HG03066 (cell line): ENCODE measurements at regions not wholly inside any gene's neighbourhood (a gene's known extent, or its start where the extent isn't known, plus 50 kb on each side); places are given as distances from the start of the nearest gene placed in this dataset.
A peak's percentile ranks its signal among the peaks of the same experiment; 100 is the strongest.

Source experiments
- ATAC-seq: cut with Tn5 transposase; IDR thresholded peaks from one replicate; pipeline ENCODE4 v1.9.1; 2021; ENCODE audit warnings: low read depth; ENCODE audit not compliant: unreplicated experiment

- no peak for ATAC-seq
Measured at GRCh38 chr13:84192125-84192524, 309.9 kb upstream of the SLITRK1 start.

- ATAC-seq = no peak
Measured at GRCh38 chr13:84191139-84191538, 308.9 kb upstream of the SLITRK1 start.

- no peak for ATAC-seq
Measured at GRCh38 chr13:84187626-84188025, 305.4 kb upstream of the SLITRK1 start.

- no peak for ATAC-seq
Measured at GRCh38 chr13:84139561-84140158, 257.4 kb upstream of the SLITRK1 start.

DNA sequence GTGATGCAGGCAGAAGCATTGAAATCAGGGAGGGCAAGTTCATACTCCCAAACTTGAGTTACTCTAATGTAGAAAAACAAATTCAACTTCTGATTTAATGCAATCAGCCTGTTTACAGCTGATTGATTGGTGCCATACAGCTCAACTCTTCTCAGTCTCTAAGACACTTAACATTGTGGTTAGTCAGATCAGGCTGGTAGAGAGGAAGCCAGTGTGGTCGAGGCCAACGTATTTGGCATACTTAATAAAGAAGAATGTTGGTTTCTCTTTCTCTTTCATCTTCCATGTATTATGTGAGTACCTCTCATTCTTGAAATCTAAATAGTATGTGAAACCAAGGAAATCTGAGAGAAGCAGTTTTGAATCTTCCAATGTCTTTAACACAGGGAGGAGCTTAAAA, 255.0 kb upstream of the SLITRK1 start:
- peak; percentile 91 for ATAC-seq

- peak; percentile 21 for ATAC-seq
Measured at GRCh38 chr13:84136582-84136981, 254.3 kb upstream of the SLITRK1 start.

DNA sequence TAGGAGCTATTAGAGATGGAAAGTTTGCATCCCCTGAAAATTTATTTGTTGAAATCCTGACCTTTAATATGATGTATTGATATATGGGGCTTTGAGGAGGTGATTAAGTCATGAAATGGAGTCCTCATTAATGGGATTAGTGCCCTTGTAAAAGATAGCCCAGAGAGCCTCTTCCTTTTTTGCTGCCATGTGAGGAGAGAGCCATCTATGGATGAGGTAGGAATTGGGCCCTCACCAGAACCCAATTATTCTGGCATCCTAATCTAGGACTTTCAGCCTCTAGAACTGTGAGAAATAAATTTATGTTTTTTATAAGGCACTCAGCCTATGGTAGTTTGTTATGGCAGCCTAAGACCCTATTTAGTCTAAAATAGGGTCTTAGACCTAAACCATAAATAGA, 250.2 kb upstream of the SLITRK1 start:
- ATAC-seq = no peak

DNA sequence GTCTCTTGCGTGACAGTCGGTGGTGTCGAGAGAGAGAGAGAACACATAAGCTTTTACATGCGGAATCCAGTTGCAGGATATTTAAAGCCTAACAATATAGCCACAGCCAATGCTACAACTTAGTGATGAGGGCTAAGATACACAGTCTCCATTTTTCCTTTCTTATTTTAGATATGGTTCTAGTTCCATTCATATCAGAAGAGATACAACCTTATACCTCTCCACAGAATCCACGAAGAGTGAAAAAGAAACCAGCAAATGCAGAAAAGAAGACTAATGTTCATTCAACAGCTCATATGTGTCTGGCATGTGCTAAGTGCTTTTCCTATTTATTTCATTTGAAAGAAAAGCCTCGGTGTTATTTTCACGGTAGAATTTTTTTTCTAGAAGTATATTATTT, 249.0 kb upstream of the SLITRK1 start:
- no peak for ATAC-seq

DNA sequence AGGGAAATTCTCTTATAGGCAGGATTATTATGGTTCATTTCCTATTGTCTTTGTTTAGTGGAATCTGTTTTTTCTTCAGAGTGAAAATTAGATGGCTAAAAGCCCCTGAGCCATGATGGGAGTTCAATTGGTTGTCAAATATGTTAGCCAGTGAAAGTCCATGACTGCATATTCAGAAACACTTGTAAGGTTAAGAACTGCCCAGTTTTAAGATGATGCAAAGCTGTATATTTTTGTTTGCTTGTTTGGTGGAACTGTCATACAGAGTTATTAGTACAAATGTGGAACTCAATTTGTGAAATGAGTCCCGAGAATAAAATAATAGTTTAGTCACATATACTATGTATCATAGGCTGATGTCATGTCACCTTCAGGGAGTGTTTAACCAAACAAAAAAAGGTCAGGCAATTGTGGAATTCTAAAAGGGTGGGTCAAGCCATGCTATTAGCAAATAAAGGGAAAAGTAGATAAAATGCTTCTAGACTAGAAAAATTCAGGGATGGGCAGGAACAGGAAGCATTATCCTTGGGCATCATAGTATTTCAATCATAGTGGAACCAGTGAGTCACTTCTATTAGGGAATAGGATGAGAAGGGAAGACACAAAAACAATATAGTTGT, 248.3 kb upstream of the SLITRK1 start:
- ATAC-seq = no peak

GRCh38 chr13:84129966-84130365, 247.7 kb upstream of the SLITRK1 start:
- ATAC-seq = no peak

GRCh38 chr13:84127597-84128128, 245.4 kb upstream of the SLITRK1 start:
- no peak for ATAC-seq

DNA sequence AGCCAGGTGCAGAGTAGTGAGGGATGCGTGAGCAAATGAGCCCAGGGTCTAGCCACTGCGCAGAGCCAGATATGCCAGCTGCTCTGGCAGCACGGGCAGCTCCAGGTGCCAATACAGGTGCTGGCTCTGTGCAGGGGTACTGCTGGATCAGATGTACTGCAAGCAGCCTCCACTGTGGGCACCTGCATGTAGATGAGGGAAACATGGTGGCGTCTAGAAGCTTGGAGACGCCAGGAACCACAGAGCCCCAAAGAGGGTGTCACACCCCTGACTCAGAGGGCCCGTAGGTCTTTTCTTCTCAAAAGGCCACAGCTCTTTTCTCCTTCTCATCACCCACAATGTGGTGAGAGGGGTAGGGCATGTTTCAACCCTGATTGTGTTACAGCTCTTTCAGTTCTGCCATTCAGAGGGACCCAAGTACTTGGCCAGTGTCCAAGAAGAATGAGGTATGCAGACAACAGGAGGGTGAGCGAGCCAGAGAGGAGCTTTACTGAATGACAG, 244.4 kb upstream of the SLITRK1 start:
- no peak for ATAC-seq

DNA sequence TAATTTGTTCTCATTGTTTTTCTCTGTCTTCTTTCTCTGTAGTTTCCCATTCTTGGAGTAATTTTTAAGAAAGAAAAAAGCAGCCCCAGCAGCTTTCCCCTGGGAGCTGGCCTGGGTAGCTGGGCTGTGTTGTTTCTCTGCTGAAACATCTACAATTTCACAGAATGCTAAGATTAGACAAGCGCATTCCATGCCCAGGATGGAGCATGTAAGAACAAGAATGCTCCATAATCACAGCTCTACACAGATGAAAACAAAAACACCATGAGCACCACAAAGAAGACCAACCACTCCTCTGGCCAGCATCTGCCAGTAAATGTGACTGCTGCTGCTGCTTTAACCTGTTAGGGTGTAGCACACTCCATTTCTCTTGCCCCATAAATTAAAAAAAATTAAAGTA, 239.2 kb upstream of the SLITRK1 start:
- no peak for ATAC-seq

DNA sequence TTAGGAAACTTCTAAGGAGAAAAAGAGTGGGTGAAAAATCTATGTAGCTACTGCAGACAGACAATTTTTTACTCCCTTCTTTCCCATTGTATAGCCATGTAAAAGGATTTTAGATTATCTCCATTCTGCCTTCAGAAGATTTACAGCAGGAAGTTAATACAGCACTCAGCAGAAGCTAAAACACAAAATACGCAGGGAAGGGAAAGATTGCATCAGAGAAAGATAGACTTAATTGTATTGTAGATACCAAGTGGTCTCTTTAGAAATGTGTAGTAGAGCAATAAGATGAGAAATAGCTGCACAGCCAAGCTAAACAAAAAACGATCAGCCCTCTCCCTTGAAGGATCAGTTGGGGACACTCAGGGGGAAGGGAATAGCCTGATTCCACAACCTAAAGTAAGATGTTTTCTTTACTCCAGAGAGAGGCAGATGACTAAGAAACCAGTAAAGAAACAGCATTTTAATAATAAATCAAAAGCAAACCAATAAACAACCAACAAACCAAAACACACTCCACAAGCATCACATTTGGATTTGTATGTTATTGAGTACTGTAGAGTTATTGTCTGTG, 236.7 kb upstream of the SLITRK1 start:
- ATAC-seq = no peak

- no peak for ATAC-seq
Measured at GRCh38 chr13:84098273-84098672, 216.0 kb upstream of the SLITRK1 start.

DNA sequence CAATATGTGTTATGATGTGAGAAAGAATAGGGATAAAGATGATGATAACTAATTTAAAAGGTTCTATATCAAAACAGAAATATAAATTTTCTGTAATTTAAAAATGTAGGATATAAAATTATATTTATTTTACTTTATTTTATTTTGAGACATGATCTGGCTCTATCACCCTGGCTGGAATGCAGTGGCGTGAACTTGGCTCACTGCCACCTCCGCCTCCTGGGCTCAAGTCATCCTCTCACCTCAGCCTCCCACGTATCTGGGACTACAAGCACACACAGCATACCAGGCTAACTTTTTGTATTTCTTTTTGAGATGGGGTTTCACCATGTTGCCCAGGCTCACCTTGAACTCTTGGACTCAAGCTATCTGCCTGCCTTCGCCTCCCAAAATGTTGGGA, 214.9 kb upstream of the SLITRK1 start:
- no peak for ATAC-seq

DNA sequence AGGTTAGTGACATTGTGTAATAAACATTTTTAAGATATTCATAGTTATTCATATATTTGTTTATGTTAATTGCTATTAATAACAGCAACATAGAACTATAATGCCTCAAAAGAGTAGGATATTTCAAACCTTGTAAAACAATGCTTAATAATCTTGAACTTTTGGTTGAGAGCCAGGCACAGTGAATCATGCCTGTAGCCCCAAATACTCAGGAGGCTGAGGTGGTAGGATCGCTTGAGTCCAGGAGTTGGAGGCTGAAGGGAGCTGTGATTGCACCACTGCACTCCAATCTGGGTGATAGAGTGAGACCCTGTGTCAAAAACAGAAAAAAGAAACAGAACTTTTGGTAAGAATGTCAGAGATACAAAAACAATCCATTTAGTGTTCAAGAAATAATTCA, 213.9 kb upstream of the SLITRK1 start:
- no peak for ATAC-seq

- ATAC-seq = no peak
Measured at GRCh38 chr13:84088996-84089395, 206.7 kb upstream of the SLITRK1 start.

GRCh38 chr13:84086847-84087162, 204.5 kb upstream of the SLITRK1 start:
- ATAC-seq = peak; percentile 41

- ATAC-seq = peak; percentile 75
Measured at GRCh38 chr13:84086098-84086846, 204.0 kb upstream of the SLITRK1 start.

DNA sequence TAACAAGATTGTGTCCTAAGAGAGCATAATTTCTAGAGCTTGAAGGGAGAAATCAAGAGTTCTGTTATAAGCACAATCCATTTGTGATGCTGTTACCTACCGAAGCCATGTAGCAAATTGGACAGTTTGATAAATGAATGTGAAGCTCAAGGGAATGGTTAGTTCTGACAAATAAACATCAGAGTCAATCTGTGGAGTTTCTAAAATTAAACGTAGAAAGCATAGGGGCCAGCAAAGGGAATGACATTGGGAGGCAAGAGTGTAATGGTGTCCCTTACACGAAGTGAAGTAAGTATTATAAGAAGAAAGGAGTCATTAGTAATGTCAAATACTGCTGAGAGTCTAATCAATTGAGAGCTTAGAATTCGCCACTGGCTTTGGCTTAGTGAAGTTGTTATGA, 200.2 kb upstream of the SLITRK1 start:
- ATAC-seq = no peak
